ENCODE measurements at regions not wholly inside any gene's neighbourhood (a gene's known extent, or its start where the extent isn't known, plus 50 kb on each side); places are given as distances from the start of the nearest gene placed in this dataset.

GRCh38 chr1:93813076-93813475, 65.9 kb downstream of the DNTTIP2 start:
- H3K4me3 ChIP-seq (replicated peaks; ENCODE audit: insufficient read depth, low read length) = no peak overlapping the region
- H3K27ac ChIP-seq (replicated peaks) = no peak overlapping the region
- no peaks in the 10 kb centered on the region for H3K27me3 ChIP-seq (ENCODE audit: insufficient read depth, poor library complexity, severe bottlenecking)
- DNase-seq (ENCODE audit: low read depth in 1 of 2, low spot score in 1 of 2) = no peak
- TF ChIP-seq POLR2AphosphoS5 (IDR thresholded peaks at IDR 0.05; ENCODE audit: low read depth) = no peak
- no peak for TF ChIP-seq CTCF (IDR thresholded peaks at IDR 0.05; ENCODE audit: insufficient read depth, low read length)
- TF ChIP-seq REST (IDR thresholded peaks at IDR 0.05; ENCODE audit: insufficient replicate concordance, low read depth) = no peak
- no peak for TF ChIP-seq SPI1 (IDR thresholded peaks at IDR 0.05; ENCODE audit: borderline replicate concordance, low read depth)
- TF ChIP-seq GABPA (IDR thresholded peaks at IDR 0.05; ENCODE audit: low read depth) = no peak

- DNase-seq (ENCODE audit: low read depth in 1 of 2, low spot score in 1 of 2) = no peak
- no peaks in the 10 kb centered on the region for H3K27me3 ChIP-seq (ENCODE audit: insufficient read depth, poor library complexity, severe bottlenecking)
- H3K27ac ChIP-seq (replicated peaks) = no peak overlapping the region
- no peak for TF ChIP-seq CTCF (IDR thresholded peaks at IDR 0.05; ENCODE audit: insufficient read depth, low read length)
- no peak for TF ChIP-seq POLR2AphosphoS5 (IDR thresholded peaks at IDR 0.05; ENCODE audit: low read depth)
- TF ChIP-seq GABPA (IDR thresholded peaks at IDR 0.05; ENCODE audit: low read depth) = no peak
- TF ChIP-seq SPI1 (IDR thresholded peaks at IDR 0.05; ENCODE audit: borderline replicate concordance, low read depth) = no peak
- TF ChIP-seq REST (IDR thresholded peaks at IDR 0.05; ENCODE audit: insufficient replicate concordance, low read depth) = no peak
- H3K4me3 ChIP-seq (replicated peaks; ENCODE audit: insufficient read depth, low read length) = no peak overlapping the region
Observed at GRCh38 chr1:93811326-93812065, 67.5 kb downstream of the DNTTIP2 start.

- no peak for DNase-seq (ENCODE audit: low read depth in 1 of 2, low spot score in 1 of 2)
- no peaks in the 10 kb centered on the region for H3K27me3 ChIP-seq (ENCODE audit: insufficient read depth, poor library complexity, severe bottlenecking)
- H3K27ac ChIP-seq (replicated peaks) = no peak overlapping the region
- TF ChIP-seq SPI1 (IDR thresholded peaks at IDR 0.05; ENCODE audit: borderline replicate concordance, low read depth) = no peak
- no peak for TF ChIP-seq GABPA (IDR thresholded peaks at IDR 0.05; ENCODE audit: low read depth)
- TF ChIP-seq REST (IDR thresholded peaks at IDR 0.05; ENCODE audit: insufficient replicate concordance, low read depth) = no peak
- no peak for TF ChIP-seq CTCF (IDR thresholded peaks at IDR 0.05; ENCODE audit: insufficient read depth, low read length)
- no peak for TF ChIP-seq POLR2AphosphoS5 (IDR thresholded peaks at IDR 0.05; ENCODE audit: low read depth)
- no peak overlapping the region for H3K4me3 ChIP-seq (replicated peaks; ENCODE audit: insufficient read depth, low read length)
Observed at GRCh38 chr1:93810316-93810715, 68.7 kb downstream of the DNTTIP2 start.
